GM12878 (cell line): ENCODE measurements at regions not wholly inside any gene's neighbourhood (a gene's known extent, or its start where the extent isn't known, plus 50 kb on each side); places are given as distances from the start of the nearest gene placed in this dataset.
A peak's percentile ranks its signal among the peaks of the same experiment; 100 is the strongest.

Experiments used
- BACH1 ChIP-seq: fragments of 450-650 bp; IDR thresholded peaks from 2 replicates; pipeline ENCODE4 v1.6.1; 2017; ENCODE audit warnings: mild to moderate bottlenecking, borderline replicate concordance
- CHD1 ChIP-seq: IDR thresholded peaks from 2 replicates; pipeline ENCODE4 v1.6.1; 2012; ENCODE audit warnings: low read depth, low read length, improper control_type of control experiment
- IKZF2 ChIP-seq, 2 experiments: fragments of 450-650 bp; IDR thresholded peaks; 2 replicates each; pipeline ENCODE4 v1.6.1; 2017; ENCODE audit warnings: mild to moderate bottlenecking in 2 of 2, moderate library complexity in 2 of 2
- IRF3 ChIP-seq: fragments of 450-650 bp; IDR thresholded peaks from 2 replicates; pipeline ENCODE4 v1.6.1; 2014; ENCODE audit warnings: mild to moderate bottlenecking
- MEF2A ChIP-seq: IDR thresholded peaks from 2 replicates; pipeline ENCODE4 v1.6.1; 2011; ENCODE audit warnings: low read depth, mild to moderate bottlenecking, low read length, moderate library complexity; ENCODE audit not compliant: insufficient read depth
- MEF2B ChIP-seq: fragments of 450-650 bp; IDR thresholded peaks from 2 replicates; pipeline ENCODE4 v1.6.1; 2018; ENCODE audit warnings: mild to moderate bottlenecking, moderate library complexity; ENCODE audit not compliant: partially characterized antibody, poor library complexity, severe bottlenecking
- MTA3 ChIP-seq: IDR thresholded peaks from 2 replicates; pipeline ENCODE4 v1.6.1; 2012; ENCODE audit warnings: low read length, inconsistent platforms, borderline replicate concordance
- MXI1 ChIP-seq: fragments of 150-350 bp; IDR thresholded peaks from 2 replicates; pipeline ENCODE4 v1.6.1; 2011; ENCODE audit warnings: low read depth, mild to moderate bottlenecking, inconsistent platforms, low read length, improper control_type of control experiment
- NBN ChIP-seq: fragments of 450-650 bp; IDR thresholded peaks from 2 replicates; pipeline ENCODE4 v1.6.1; 2016
- NR2C2 ChIP-seq: IDR thresholded peaks from 2 replicates; pipeline ENCODE4 v1.6.1; 2011; ENCODE audit warnings: borderline replicate concordance, low read depth; ENCODE audit not compliant: control insufficient read depth, insufficient read length
- POLR2AphosphoS5 ChIP-seq: IDR thresholded peaks from 2 replicates; pipeline ENCODE4 v1.6.1; 2011; ENCODE audit warnings: mild to moderate bottlenecking, low read length, inconsistent platforms
- RB1 ChIP-seq: fragments of 450-650 bp; formaldehyde crosslinking; IDR thresholded peaks from 2 replicates; pipeline ENCODE4 v1.6.1; 2017; ENCODE audit warnings: mild to moderate bottlenecking, borderline replicate concordance
- RELB ChIP-seq: fragments of 450-650 bp; IDR thresholded peaks from 2 replicates; pipeline ENCODE4 v1.6.1; 2017; ENCODE audit warnings: low read depth, mild to moderate bottlenecking, moderate library complexity
- SIX5 ChIP-seq: IDR thresholded peaks from 2 replicates; pipeline ENCODE4 v1.6.1; 2011; ENCODE audit warnings: mild to moderate bottlenecking, low read depth, low read length, moderate library complexity; ENCODE audit not compliant: severe bottlenecking
- SMARCA5 ChIP-seq: fragments of 450-650 bp; IDR thresholded peaks from 2 replicates; pipeline ENCODE4 v1.6.1; 2017; ENCODE audit warnings: mild to moderate bottlenecking
- SPI1 ChIP-seq: IDR thresholded peaks from 2 replicates; pipeline ENCODE4 v1.6.1; 2011; ENCODE audit warnings: low read depth, mild to moderate bottlenecking, low read length, moderate library complexity, borderline replicate concordance; ENCODE audit not compliant: insufficient read depth
- ZBED1 ChIP-seq: IDR thresholded peaks from 2 replicates; pipeline ENCODE4 v1.6.1; 2016; ENCODE audit warnings: borderline replicate concordance
- ZNF592 ChIP-seq: fragments of 450-650 bp; IDR thresholded peaks from 2 replicates; pipeline ENCODE4 v1.6.1; 2017; ENCODE audit warnings: mild to moderate bottlenecking, moderate library complexity
- TF ChIP-seq, protein P1 (sequence below): IDR thresholded peaks from 2 replicates; pipeline ENCODE4 v1.6.1; 2012; ENCODE audit warnings: low read depth, low read length, improper control_type of control experiment
- TF ChIP-seq, protein P2 (sequence below): fragments of 450-650 bp; IDR thresholded peaks from 2 replicates; pipeline ENCODE4 v1.6.1; 2016; ENCODE audit warnings: mild to moderate bottlenecking

DNA sequence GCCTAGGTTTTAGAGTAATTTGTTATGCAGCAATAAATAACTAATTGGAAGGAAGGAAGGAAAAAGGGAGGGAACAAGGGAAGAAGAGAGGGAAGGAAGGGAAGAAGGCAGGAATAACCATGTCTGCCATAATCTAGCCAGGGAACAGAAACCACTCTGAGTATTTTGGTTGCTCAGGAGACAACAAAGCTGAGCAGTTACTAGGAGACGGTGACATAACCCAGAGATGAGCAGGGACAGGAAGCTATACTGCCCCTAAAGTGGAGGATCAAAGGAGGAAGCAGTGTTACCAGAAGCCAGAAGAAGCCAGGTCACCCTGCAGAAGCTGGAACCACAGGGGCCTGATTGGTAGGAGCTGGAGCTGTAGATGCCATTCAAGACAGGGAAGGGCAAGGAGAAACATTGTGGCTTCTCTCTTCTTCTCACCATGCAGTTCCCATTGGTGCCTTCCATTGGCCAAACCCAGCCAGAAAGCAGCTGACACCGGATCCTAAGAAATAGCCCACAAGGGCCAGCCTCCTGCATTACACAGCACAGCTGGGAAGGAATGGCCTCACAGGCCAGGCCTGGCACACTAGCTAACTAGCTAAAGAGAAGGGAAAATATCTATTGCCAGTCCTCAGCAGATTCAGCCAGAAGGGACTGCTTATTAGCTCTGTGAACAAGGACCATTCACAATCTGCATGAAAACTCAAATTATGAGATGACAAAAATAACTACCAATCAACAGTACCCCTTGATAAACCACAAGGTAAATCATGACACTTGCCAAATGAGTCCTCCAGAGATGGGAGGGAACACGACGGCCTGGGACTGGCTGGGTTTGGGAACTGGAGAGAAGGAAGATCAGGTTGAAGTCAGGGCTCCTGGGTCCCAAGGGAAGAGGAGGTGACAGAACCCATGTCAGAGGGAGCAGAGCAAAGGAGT lies 184.5 kb upstream of the NFE2L3 start (continued):
- TF ChIP-seq ZNF592 = no peak
- TF ChIP-seq BACH1 = peak; percentile 21; the same call in 1 of the 2 replicates
- peak; percentile 1; the same call in 1 of the 2 replicates for TF ChIP-seq POLR2AphosphoS5
- TF ChIP-seq NBN = 0 out of 2 replicates have a peak, but pooled peaks have one; percentile 11
- TF ChIP-seq MXI1 = peak; percentile 66; the same call in 1 of the 2 replicates
- TF ChIP-seq, protein P1, sequence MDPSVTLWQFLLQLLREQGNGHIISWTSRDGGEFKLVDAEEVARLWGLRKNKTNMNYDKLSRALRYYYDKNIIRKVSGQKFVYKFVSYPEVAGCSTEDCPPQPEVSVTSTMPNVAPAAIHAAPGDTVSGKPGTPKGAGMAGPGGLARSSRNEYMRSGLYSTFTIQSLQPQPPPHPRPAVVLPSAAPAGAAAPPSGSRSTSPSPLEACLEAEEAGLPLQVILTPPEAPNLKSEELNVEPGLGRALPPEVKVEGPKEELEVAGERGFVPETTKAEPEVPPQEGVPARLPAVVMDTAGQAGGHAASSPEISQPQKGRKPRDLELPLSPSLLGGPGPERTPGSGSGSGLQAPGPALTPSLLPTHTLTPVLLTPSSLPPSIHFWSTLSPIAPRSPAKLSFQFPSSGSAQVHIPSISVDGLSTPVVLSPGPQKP = no peak
- TF ChIP-seq, protein P2, sequence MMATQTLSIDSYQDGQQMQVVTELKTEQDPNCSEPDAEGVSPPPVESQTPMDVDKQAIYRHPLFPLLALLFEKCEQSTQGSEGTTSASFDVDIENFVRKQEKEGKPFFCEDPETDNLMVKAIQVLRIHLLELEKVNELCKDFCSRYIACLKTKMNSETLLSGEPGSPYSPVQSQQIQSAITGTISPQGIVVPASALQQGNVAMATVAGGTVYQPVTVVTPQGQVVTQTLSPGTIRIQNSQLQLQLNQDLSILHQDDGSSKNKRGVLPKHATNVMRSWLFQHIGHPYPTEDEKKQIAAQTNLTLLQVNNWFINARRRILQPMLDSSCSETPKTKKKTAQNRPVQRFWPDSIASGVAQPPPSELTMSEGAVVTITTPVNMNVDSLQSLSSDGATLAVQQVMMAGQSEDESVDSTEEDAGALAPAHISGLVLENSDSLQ = peak; percentile 48; the same call in 1 of the 2 replicates
- TF ChIP-seq NR2C2 = no peak
- no peak for TF ChIP-seq RB1
- TF ChIP-seq CHD1 = 0 out of 2 replicates have a peak, but pooled peaks have one; percentile 37
- no peak for TF ChIP-seq IRF3
- TF ChIP-seq MEF2A = no peak
- TF ChIP-seq SIX5 = no peak
- peak; percentile 17; the same call in 1 of the 2 replicates for TF ChIP-seq RELB
- peak; percentile 67; the same call in 1 of the 2 replicates for TF ChIP-seq SMARCA5
- TF ChIP-seq MTA3 = peak; percentile 13; the same call in 1 of the 2 replicates
- no peak for TF ChIP-seq SPI1
- TF ChIP-seq MEF2B = peak; percentile 91
- no peak for TF ChIP-seq ZBED1
- TF ChIP-seq IKZF2 (IDR thresholded peaks at IDR 0.05) = peak; percentile 72 to 80
